ENCODE measurements at regions not wholly inside any gene's neighbourhood (a gene's known extent, or its start where the extent isn't known, plus 50 kb on each side); places are given as distances from the start of the nearest gene placed in this dataset.

GRCh38 chr5:158084292-158084691 lies 225.3 kb upstream of the CLINT1 start:
- no peak for DNase-seq

GRCh38 chr5:158082696-158083287 lies 223.8 kb upstream of the CLINT1 start:
- DNase-seq: no peak

- no peak for DNase-seq
These were observed 221.2 kb upstream of the CLINT1 start for GRCh38 chr5:158080112-158080511.

GRCh38 chr5:158079097-158079496 lies 220.2 kb upstream of the CLINT1 start:
- DNase-seq: no peak

- peak; percentile 23 for DNase-seq
These were observed 216.2 kb upstream of the CLINT1 start for GRCh38 chr5:158074992-158075769.

- no peak for DNase-seq
These were observed 215.6 kb upstream of the CLINT1 start for GRCh38 chr5:158074597-158074991.

- DNase-seq: no peak
These were observed 211.9 kb upstream of the CLINT1 start for GRCh38 chr5:158070859-158071258.

- DNase-seq: no peak
These were observed 210.9 kb upstream of the CLINT1 start for GRCh38 chr5:158069838-158070237.

GRCh38 chr5:158068964-158069363 lies 210.0 kb upstream of the CLINT1 start:
- no peak for DNase-seq

- no peak for DNase-seq
These were observed 207.1 kb upstream of the CLINT1 start for GRCh38 chr5:158066076-158066475.

- no peak for DNase-seq
These were observed 205.6 kb upstream of the CLINT1 start for GRCh38 chr5:158064334-158065123.

GRCh38 chr5:158063052-158063451 lies 204.1 kb upstream of the CLINT1 start:
- DNase-seq: no peak

- no peak for DNase-seq
These were observed 202.5 kb upstream of the CLINT1 start for GRCh38 chr5:158061451-158061850.

- DNase-seq: no peak
These were observed 201.3 kb upstream of the CLINT1 start for GRCh38 chr5:158060212-158060611.

GRCh38 chr5:158058208-158059120 lies 199.5 kb upstream of the CLINT1 start:
- peak; percentile 57 for DNase-seq

GRCh38 chr5:158056130-158056825 lies 197.3 kb upstream of the CLINT1 start:
- DNase-seq: no peak

GRCh38 chr5:158055111-158055501 lies 196.2 kb upstream of the CLINT1 start:
- no peak for DNase-seq

- DNase-seq: peak; percentile 58
These were observed 195.5 kb upstream of the CLINT1 start for GRCh38 chr5:158054223-158055110.

- DNase-seq: peak; percentile 60
These were observed 192.1 kb upstream of the CLINT1 start for GRCh38 chr5:158051036-158051435.

GRCh38 chr5:158050421-158050820 lies 191.5 kb upstream of the CLINT1 start:
- peak; percentile 11 for DNase-seq

GRCh38 chr5:158049459-158049858 lies 190.5 kb upstream of the CLINT1 start:
- no peak for DNase-seq

Measured in NCI-H226 (cell line).